Parathyroid adenoma (tissue), 2 donors: ENCODE measurements at regions not wholly inside any gene's neighbourhood (a gene's known extent, or its start where the extent isn't known, plus 50 kb on each side); places are given as distances from the start of the nearest gene placed in this dataset.

Experiments used
- H2AFZ ChIP-seq: fragments of 300-600 bp; sonication (generic); one replicate; pipeline ENCODE4 v1.7.0; 2017; ENCODE audit warnings: antibody characterized with exemption, mild to moderate bottlenecking
- H3K27ac ChIP-seq: fragments of 300-600 bp; sonication (generic); one replicate; pipeline ENCODE4 v1.7.0; 2017
- H3K27me3 ChIP-seq: fragments of 300-600 bp; sonication (generic); one replicate; pipeline ENCODE4 v1.7.0; 2017; ENCODE audit warnings: low read length; ENCODE audit not compliant: control insufficient read depth, insufficient read depth
- H3K36me3 ChIP-seq: fragments of 300-600 bp; sonication (generic); one replicate; pipeline ENCODE4 v1.7.0; 2017; ENCODE audit warnings: low read length; ENCODE audit not compliant: control insufficient read depth, insufficient read depth
- H3K4me1 ChIP-seq: fragments of 300-600 bp; sonication (generic); one replicate; pipeline ENCODE4 v1.7.0; 2017; ENCODE audit warnings: control low read depth
- H3K4me2 ChIP-seq: fragments of 300-600 bp; sonication (generic); one replicate; pipeline ENCODE4 v1.7.0; 2017; ENCODE audit warnings: low read length
- H3K4me3 ChIP-seq: fragments of 300-600 bp; sonication (generic); one replicate; pipeline ENCODE4 v1.7.0; 2017; ENCODE audit warnings: low read depth, low read length
- H3K79me2 ChIP-seq: fragments of 300-600 bp; sonication (generic); one replicate; pipeline ENCODE4 v1.7.0; 2017; ENCODE audit warnings: control low read depth
- H3K9ac ChIP-seq: fragments of 300-600 bp; sonication (generic); one replicate; pipeline ENCODE4 v1.7.0; 2017; ENCODE audit warnings: mild to moderate bottlenecking
- H3K9me3 ChIP-seq: fragments of 300-600 bp; sonication (generic); one replicate; pipeline ENCODE4 v1.7.0; 2017; ENCODE audit warnings: low read length; ENCODE audit not compliant: control insufficient read depth
- TF ChIP-seq, protein P1 (sequence below): fragments of 300-600 bp; sonication (generic); IDR thresholded peaks from one replicate; pipeline ENCODE4 v1.7.0; 2017; ENCODE audit warnings: antibody characterized with exemption, mild to moderate bottlenecking
- donor health status: primary hyperparathyroidism.

DNA sequence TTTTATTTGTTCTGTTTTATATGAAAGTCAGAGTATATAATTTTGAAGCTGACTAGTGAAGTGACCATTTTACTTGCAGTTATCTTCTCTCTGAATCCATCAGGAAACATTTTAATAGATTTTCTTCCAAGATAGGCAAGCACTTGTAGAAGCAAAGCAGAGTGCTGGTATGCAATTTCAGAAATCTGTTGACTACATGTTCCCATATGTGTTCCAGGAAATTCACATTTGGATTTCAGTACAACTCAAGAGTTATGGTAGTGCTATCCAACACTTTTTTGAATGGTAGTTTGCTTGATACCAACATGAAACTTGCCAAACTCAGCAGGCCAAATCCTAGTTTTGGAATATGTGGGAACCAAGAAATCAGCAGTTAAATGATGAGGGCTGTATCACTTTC, 94.0 kb downstream of the CENPW start:
- Histone ChIP-seq H3K9ac (no peak overlapping the region), H3K79me2 (no peaks in the 10 kb centered on the region), H3K27ac (no peak overlapping the region), H3K4me1 (no peaks in the 10 kb centered on the region), H3K4me2 (no peak overlapping the region), H3K27me3 (no peaks in the 10 kb centered on the region), H3K4me3 (no peak overlapping the region), H3K9me3 (no peaks in the 10 kb centered on the region), H2AFZ (no peak overlapping the region), H3K36me3 (no peaks in the 10 kb centered on the region)
- TF ChIP-seq, protein P1, sequence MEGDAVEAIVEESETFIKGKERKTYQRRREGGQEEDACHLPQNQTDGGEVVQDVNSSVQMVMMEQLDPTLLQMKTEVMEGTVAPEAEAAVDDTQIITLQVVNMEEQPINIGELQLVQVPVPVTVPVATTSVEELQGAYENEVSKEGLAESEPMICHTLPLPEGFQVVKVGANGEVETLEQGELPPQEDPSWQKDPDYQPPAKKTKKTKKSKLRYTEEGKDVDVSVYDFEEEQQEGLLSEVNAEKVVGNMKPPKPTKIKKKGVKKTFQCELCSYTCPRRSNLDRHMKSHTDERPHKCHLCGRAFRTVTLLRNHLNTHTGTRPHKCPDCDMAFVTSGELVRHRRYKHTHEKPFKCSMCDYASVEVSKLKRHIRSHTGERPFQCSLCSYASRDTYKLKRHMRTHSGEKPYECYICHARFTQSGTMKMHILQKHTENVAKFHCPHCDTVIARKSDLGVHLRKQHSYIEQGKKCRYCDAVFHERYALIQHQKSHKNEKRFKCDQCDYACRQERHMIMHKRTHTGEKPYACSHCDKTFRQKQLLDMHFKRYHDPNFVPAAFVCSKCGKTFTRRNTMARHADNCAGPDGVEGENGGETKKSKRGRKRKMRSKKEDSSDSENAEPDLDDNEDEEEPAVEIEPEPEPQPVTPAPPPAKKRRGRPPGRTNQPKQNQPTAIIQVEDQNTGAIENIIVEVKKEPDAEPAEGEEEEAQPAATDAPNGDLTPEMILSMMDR: no peak

DNA sequence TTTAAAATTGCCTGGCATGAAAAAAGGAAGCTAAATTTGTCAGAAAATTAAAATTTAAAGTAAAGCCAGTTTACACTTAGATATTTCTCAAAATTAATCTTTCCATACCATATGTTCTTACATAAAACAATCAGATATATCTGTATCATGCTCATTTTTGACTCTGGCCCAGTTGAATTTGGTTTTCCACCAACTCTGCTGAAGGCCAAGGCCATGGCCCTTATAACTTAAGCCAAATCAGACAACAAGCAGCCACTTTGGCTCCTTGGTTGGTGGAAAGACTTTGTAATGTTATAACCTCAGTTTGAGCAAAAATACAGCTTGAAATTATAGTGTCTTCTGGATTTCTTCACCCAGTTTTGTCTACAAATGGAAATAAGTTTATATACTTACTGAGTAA, 97.3 kb downstream of the CENPW start:
- Histone ChIP-seq H3K79me2 (no peaks in the 10 kb centered on the region), H3K4me2 (no peak overlapping the region), H2AFZ (no peak overlapping the region), H3K4me1 (no peaks in the 10 kb centered on the region), H3K36me3 (no peaks in the 10 kb centered on the region), H3K9me3 (no peaks in the 10 kb centered on the region), H3K4me3 (no peak overlapping the region), H3K27ac (no peak overlapping the region), H3K9ac (no peak overlapping the region), H3K27me3 (no peaks in the 10 kb centered on the region)
- TF ChIP-seq, protein P1: no peak

DNA sequence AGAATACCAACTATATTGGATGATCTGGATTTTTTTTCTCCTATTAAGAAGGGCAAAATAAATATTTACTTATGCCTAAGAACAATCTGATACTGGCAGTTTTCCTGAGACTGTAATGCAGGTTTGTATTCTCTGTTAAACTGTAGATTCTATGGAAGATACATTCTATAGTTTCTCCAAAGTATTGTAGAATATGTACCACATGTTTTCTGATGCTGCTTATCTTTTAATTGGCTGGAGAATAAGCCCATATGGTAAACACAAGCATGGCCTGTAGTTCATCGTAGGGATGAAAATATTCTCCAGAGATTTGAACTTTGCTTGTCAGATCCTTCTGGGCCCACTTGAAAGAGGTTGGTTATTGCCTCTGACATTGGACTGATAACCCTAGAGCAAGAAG, 99.1 kb downstream of the CENPW start:
- no peak overlapping the region for H3K4me2 ChIP-seq
- H3K9me3 ChIP-seq: no peaks in the 10 kb centered on the region
- TF ChIP-seq, protein P1: no peak
- H3K36me3 ChIP-seq: no peaks in the 10 kb centered on the region
- H3K27me3 ChIP-seq: no peaks in the 10 kb centered on the region
- H3K79me2 ChIP-seq: no peaks in the 10 kb centered on the region
- H3K4me1 ChIP-seq: no peaks in the 10 kb centered on the region
- H3K27ac ChIP-seq: no peak overlapping the region
- no peak overlapping the region for H3K4me3 ChIP-seq
- no peak overlapping the region for H3K9ac ChIP-seq
- H2AFZ ChIP-seq: no peak overlapping the region

DNA sequence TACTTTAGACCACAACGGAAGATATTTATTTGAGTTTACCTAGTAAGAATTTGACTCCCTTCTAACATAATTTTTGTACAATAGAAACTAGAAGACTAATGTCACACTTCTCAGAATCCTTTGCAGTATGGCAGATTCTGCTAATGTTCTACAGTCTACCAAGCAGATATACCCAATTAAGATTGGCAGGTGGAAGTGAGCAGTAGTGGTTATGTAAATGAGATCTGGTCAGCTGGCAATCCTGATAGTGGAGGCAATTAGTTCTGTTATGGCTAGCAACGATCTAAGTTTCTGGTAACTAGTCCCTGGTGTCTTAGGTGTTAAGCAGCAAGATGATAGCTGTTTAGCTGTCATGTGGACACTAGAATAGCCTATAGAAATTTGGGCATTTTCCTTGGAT, 101.0 kb downstream of the CENPW start:
- no peak overlapping the region for H2AFZ ChIP-seq
- no peak overlapping the region for H3K4me2 ChIP-seq
- TF ChIP-seq, protein P1: no peak
- no peaks in the 10 kb centered on the region for H3K79me2 ChIP-seq
- H3K9me3 ChIP-seq: no peaks in the 10 kb centered on the region
- no peak overlapping the region for H3K27ac ChIP-seq
- no peak overlapping the region for H3K9ac ChIP-seq
- H3K4me3 ChIP-seq: no peak overlapping the region
- H3K27me3 ChIP-seq: no peaks in the 10 kb centered on the region
- no peaks in the 10 kb centered on the region for H3K36me3 ChIP-seq
- no peaks in the 10 kb centered on the region for H3K4me1 ChIP-seq

DNA sequence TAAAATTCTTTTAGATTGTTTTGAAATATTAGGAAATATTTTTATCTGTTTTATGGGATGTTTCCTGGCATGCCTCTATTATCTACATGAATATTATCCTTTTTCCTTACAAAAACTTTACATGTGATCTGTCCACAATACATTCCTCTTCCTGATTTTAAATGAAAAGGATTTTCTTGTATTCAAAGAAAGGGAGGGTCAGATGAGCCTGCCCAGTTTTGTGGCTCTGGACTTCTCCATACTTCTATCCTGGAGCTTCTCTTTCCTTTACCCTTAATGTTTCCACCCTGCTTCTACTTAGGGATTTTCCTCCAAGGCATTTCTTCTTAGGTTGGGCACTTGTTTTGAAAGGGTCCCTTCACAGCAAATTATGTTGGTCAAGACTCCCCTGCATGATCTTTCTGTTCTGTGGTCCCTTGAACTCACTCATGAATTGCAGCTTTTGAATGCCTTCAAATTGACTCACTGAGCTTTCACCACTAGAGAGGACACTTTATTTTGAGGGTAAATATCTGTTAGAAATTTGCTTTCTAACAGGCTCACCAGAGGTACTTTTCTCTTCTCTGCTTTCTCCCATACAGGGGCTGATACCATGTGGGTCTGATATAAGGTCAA, 104.9 kb downstream of the CENPW start:
- Histone ChIP-seq H3K4me2 (no peak overlapping the region), H3K9me3 (no peaks in the 10 kb centered on the region), H3K27ac (no peak overlapping the region), H2AFZ (no peak overlapping the region), H3K4me3 (no peak overlapping the region), H3K79me2 (no peaks in the 10 kb centered on the region), H3K27me3 (no peaks in the 10 kb centered on the region), H3K36me3 (no peaks in the 10 kb centered on the region), H3K4me1 (no peaks in the 10 kb centered on the region), H3K9ac (no peak overlapping the region)
- TF ChIP-seq, protein P1: no peak
